Sigmoid colon (tissue), 3 donors: ENCODE measurements at regions not wholly inside any gene's neighbourhood (a gene's known extent, or its start where the extent isn't known, plus 50 kb on each side); places are given as distances from the start of the nearest gene placed in this dataset.

Source experiments
- POLR2A ChIP-seq, 2 donors: fragments of 450-650 bp; IDR thresholded peaks; one replicate each; pipeline ENCODE4 v1.6.1; 2016; ENCODE audit warnings: antibody characterized with exemption in 2 of 2, mild to moderate bottlenecking in 2 of 2, moderate library complexity in 2 of 2
- TF ChIP-seq, protein P1 (sequence below), 4 experiments: fragments of 450-650 bp in 3 of 4; fragments of 200-600 bp in 1 of 4; IDR thresholded peaks; one replicate each; pipeline ENCODE4 v1.5.1; 2016 to 2019; ENCODE audit warnings: antibody characterized with exemption in 4 of 4, mild to moderate bottlenecking in 3 of 4, moderate library complexity in 2 of 4

DNA sequence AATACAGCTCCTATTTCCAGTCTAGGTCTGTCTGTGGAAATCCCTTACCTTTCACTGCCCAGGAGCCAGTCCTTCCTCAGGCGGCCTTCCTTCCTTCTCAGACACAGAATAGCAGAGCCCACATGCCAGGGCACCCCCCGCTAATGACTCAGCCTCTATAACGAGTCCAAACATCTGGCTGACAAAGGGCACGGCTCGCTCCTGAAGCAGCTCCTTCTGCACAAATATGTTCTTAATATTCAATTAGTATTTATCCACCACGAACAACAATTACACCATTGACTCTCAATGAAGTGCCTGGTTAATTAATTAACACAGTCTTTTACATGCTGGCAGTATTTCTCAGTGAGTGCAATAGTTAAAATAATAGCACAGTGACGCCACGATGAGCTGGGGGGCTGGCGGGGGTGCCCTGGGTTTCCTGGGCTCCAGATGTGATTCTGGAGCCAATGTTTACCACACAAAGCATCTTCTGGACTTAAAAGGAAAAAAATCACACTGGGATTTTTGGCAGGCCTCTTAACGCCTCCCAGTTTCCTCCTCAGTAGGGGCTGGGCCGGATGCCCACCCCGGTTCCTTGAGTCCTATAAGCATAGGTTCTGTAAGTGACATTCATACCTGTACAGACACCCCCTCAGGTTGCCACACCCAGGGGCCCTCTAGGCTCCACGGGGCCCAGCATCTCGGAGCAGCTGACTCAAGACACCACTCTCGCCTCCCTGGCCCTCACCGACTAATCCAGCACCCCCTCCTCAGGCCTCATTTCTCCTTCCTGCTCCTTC, 158.6 kb upstream of the MLN start:
- TF ChIP-seq, protein P1, sequence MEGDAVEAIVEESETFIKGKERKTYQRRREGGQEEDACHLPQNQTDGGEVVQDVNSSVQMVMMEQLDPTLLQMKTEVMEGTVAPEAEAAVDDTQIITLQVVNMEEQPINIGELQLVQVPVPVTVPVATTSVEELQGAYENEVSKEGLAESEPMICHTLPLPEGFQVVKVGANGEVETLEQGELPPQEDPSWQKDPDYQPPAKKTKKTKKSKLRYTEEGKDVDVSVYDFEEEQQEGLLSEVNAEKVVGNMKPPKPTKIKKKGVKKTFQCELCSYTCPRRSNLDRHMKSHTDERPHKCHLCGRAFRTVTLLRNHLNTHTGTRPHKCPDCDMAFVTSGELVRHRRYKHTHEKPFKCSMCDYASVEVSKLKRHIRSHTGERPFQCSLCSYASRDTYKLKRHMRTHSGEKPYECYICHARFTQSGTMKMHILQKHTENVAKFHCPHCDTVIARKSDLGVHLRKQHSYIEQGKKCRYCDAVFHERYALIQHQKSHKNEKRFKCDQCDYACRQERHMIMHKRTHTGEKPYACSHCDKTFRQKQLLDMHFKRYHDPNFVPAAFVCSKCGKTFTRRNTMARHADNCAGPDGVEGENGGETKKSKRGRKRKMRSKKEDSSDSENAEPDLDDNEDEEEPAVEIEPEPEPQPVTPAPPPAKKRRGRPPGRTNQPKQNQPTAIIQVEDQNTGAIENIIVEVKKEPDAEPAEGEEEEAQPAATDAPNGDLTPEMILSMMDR (IDR thresholded peaks at IDR 0.05): no peak
- TF ChIP-seq POLR2A (IDR thresholded peaks at IDR 0.05): no peak
